GM18873 (cell line): ENCODE measurements at regions not wholly inside any gene's neighbourhood (a gene's known extent, or its start where the extent isn't known, plus 50 kb on each side); places are given as distances from the start of the nearest gene placed in this dataset.
"Not testable (repeated sequence)": the region's sequence is repeated elsewhere in the genome, so short reads cannot be mapped to it uniquely, and the experiment has no call there.

Experiments
- ATAC-seq: cut with Tn5 transposase; IDR thresholded peaks from one replicate; pipeline ENCODE4 v1.9.1; 2021; ENCODE audit warnings: mild to moderate bottlenecking, moderate library complexity, moderate number of reproducible peaks; ENCODE audit not compliant: unreplicated experiment, low FRiP score

DNA sequence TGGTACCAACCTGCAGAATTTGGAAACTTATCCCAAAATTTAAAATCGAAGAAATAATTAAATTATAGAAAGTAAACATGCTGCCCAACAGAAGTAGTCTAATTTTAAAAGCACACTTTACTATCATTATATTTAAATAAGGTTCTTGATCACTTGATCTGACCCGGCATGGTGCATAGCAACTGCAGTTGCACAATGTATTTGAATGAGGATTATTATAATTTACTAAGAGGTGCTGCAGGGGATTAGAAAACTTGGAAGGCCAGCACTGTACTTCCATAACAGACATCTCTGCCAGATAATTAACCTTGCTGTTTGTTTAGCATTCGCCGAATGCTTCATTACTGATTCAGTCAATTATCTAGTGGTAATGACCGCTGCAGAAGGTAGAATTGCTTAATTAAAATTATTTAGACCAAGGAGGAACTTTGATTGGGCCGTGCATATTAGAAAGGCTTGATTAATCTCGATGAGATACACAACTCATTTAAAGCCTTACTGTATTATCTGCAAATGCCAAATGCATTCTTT, 971.6 kb downstream of the ZPLD1 start:
- ATAC-seq: no peak

- ATAC-seq: no peak
Measured at GRCh38 chr3:103410231-103410630, 975.4 kb downstream of the ZPLD1 start.

GRCh38 chr3:103421460-103421859, 986.6 kb downstream of the ZPLD1 start:
- ATAC-seq: no peak

- no peak for ATAC-seq
Measured at GRCh38 chr3:103437883-103438282, 1003.1 kb downstream of the ZPLD1 start.

GRCh38 chr3:103440539-103441203, 1005.9 kb downstream of the ZPLD1 start:
- no peak for ATAC-seq

- no peak for ATAC-seq
Measured at GRCh38 chr3:103446953-103447629, 1012.3 kb downstream of the ZPLD1 start.

- ATAC-seq: no peak
Measured at GRCh38 chr3:103453152-103453551, 1018.3 kb downstream of the ZPLD1 start.

GRCh38 chr3:103459815-103460214, 1025.0 kb downstream of the ZPLD1 start:
- ATAC-seq: no peak

GRCh38 chr3:103470498-103470897, 1035.7 kb downstream of the ZPLD1 start:
- no peak for ATAC-seq

GRCh38 chr3:103494011-103494410, 1059.2 kb downstream of the ZPLD1 start:
- no peak for ATAC-seq

DNA sequence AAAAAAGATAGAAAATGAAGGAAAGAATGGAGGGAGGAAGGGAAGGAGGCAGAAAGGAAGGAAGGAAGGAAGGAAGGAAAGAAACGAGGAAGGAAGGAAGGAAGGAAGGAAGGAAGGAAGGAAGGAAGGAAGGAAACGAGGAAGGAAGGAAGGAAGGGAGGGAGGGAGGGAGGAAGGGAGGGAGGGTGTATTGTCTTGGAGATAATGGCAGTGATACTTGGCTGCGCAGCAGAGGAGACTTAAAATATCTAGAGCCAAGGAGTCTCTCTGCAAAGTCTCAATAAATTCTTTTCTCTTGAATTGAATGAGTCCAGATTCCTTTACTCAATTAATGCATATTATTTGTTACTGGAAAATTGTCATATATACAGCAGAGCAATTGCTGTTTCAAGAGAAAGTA, 1059.7 kb downstream of the ZPLD1 start:
- ATAC-seq: no peak

DNA sequence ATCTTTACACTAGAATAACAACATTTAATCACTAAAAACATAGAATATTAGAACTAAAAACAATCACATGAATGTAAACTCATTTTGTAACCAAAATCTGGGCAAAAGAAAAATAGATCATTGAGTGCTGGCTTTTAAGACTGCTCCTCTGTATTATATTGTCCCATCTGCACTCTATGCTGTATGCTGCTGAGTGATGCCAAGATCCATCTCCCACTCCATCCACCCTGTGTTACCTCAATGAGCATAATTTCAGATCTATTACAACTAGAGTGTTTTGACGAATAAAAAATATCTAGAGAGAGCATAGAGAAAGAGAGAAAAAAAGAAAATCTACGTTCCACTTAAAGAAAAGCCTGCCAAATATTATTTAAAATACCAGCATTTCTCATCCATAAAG, 1060.4 kb downstream of the ZPLD1 start:
- no peak for ATAC-seq

- no peak for ATAC-seq
Measured at GRCh38 chr3:103499132-103499900, 1064.5 kb downstream of the ZPLD1 start.

DNA sequence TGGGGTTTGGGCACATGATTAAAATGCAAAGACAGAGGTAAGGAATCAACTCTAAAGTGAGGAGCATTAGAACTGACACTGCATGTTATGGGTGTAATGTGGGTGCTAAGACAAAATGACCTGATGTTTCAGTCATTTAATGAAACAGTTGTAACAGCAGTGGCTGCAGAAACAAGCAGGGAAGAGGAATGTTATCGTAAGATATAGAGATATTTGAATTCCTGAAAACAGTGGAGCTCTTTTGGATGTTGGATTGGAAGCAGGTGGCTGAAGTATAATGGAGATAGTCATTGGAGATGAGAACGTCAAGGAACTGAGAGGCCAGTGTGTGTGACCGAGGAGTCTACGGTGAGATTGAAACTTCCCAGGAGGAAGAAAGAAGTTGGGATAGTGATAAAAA, 1065.2 kb downstream of the ZPLD1 start:
- no peak for ATAC-seq

- no peak for ATAC-seq
Measured at GRCh38 chr3:103510760-103511159, 1075.9 kb downstream of the ZPLD1 start.

GRCh38 chr3:103511891-103512290, 1077.1 kb downstream of the ZPLD1 start:
- no peak for ATAC-seq

- ATAC-seq: no peak
Measured at GRCh38 chr3:103512595-103512994, 1077.8 kb downstream of the ZPLD1 start.

DNA sequence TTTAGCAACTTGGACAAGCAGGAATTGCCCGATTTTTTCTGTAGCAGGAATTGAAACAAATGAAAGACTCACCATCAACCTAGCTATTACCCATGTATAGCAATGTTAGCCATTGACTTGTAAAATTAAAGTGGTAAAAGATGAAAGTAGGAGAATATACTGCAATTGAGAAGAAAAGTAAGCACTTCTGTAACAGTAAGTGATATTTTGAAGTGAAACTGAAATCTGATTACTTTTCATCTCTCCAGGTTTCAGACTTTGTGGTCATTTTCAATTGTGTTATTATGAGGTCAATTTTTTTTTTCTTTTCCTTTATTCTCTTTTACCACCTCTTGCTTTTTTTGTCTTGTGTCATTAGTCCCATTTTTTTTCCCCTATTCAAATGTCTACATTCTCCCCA, 1078.2 kb downstream of the ZPLD1 start:
- no peak for ATAC-seq

DNA sequence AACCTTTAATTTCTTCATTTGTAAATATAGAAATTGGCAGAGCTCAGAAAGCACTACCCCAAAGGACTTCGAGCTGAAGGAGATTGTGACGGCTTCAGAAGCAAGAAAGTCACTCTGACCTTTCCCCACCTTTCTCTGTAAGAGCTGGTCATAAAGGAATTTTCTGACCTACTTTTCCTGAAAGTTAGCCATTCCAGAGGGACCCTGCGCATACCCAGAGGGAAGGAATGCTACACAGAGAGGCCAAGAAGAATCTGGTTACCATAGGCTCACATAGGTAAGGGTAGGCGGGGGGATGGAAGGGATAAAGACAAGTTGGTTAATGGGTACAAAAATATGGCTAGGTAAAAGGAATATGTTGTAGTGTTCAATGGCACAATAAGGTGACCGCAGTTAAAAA, 1080.3 kb downstream of the ZPLD1 start:
- ATAC-seq: no peak

GRCh38 chr3:103516950-103517349, 1082.1 kb downstream of the ZPLD1 start:
- ATAC-seq: no peak

GRCh38 chr3:103531327-103531726, 1096.5 kb downstream of the ZPLD1 start:
- ATAC-seq: not testable (repeated sequence)
